ENCODE measurements at regions not wholly inside any gene's neighbourhood (a gene's known extent, or its start where the extent isn't known, plus 50 kb on each side); places are given as distances from the start of the nearest gene placed in this dataset.

DNA sequence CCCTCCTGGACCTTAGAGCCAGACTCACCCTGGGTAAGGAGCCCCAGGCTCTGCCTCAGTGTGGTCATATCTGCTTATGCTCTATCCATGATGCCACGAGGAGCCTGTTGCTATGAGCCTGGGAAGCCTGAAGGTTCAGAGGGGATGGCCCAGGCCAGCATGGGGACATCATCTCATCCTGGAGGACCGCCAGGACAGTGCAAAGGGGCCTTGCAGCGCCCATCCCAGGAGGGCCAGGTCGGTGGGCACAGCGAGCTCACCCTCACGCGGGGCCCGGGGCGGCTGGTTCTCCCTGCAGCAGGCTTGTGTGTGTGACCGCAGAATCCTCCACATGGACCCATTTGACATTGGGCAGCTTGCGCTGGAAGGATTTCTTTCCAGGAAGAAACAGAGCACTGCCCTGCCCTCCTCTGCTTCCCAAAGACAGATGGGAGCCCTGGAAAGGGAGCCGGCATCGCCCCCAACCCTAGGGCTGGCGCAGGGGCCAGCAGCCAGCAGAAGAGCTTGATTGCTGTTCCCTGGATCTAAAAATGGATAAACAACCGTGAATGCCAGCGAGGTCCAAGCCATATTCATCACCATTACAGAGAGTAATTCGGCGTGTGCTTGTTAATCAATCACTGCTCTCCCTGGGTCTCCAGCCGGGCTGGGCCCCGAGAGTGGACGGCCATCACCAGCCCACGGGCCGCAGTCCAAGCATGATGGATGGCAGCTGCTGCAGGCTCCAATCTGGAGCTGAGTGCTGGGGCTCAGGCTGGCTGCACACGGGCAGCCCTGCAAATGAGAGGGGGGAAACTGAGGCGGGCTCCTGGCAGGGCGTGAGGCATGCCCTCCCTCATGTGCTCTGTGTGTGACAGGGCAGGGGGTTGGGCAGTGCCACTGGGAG lies 739.7 kb downstream of the BRD1 start:
- TF ChIP-seq GATA2 (IDR thresholded peaks at IDR 0.05; ENCODE audit: low read depth, low read length), result no peak
- no peak for TF ChIP-seq GATA3 (IDR thresholded peaks at IDR 0.05; ENCODE audit: low read depth, low read length)
